Mesenchymal stem cell (in vitro differentiated cells and primary cell): ENCODE measurements at regions not wholly inside any gene's neighbourhood (a gene's known extent, or its start where the extent isn't known, plus 50 kb on each side); places are given as distances from the start of the nearest gene placed in this dataset.
A peak's percentile ranks its signal among the peaks of the same experiment; 100 is the strongest.

Experiments used
- DNase-seq: peaks from one replicate; pipeline ENCODE4 v3.0.0-alpha.2; 2013
- H2AFZ ChIP-seq: one replicate; pipeline ENCODE4 v1.6.1; 2013; ENCODE audit warnings: low read depth, mild to moderate bottlenecking, control low read depth, inconsistent platforms, low read length, moderate library complexity
- H2AK5ac ChIP-seq: 2 replicates; pipeline ENCODE4 v1.6.1; 2013; ENCODE audit warnings: low read length, moderate library complexity, mild to moderate bottlenecking, inconsistent platforms; ENCODE audit not compliant: severe bottlenecking
- H2BK120ac ChIP-seq: one replicate; pipeline ENCODE4 v1.6.1; 2013; ENCODE audit warnings: low read depth, mild to moderate bottlenecking, inconsistent platforms, low read length, moderate library complexity
- H2BK12ac ChIP-seq, 2 experiments: one replicate each; pipeline ENCODE4 v1.6.1; 2013; ENCODE audit warnings: inconsistent platforms in 2 of 2, low read length in 2 of 2, mild to moderate bottlenecking in 2 of 2, moderate library complexity in 2 of 2, control low read depth in 1 of 2
- H2BK15ac ChIP-seq: one replicate; pipeline ENCODE4 v1.6.1; 2013; ENCODE audit warnings: mild to moderate bottlenecking, low read depth, inconsistent platforms; ENCODE audit not compliant: poor library complexity, severe bottlenecking
- H2BK5ac ChIP-seq: 2 replicates; pipeline ENCODE4 v1.6.1; 2013; ENCODE audit warnings: low read depth, mild to moderate bottlenecking, low read length, control low read depth, inconsistent platforms; ENCODE audit not compliant: poor library complexity, severe bottlenecking
- H3K14ac ChIP-seq, 2 experiments: one replicate each; pipeline ENCODE4 v1.6.1; 2013; ENCODE audit warnings: inconsistent platforms in 2 of 2, low read length in 2 of 2, control low read depth in 1 of 2, mild to moderate bottlenecking in 1 of 2, moderate library complexity in 1 of 2
- H3K18ac ChIP-seq, 2 experiments: one replicate each; pipeline ENCODE4 v1.6.1; 2013; ENCODE audit warnings: inconsistent platforms in 2 of 2, low read length in 2 of 2, control low read depth in 1 of 2, low read depth in 1 of 2, mild to moderate bottlenecking in 1 of 2
- H3K23ac ChIP-seq, 2 experiments: one replicate each; pipeline ENCODE4 v1.6.1; 2013; ENCODE audit warnings: inconsistent platforms in 2 of 2, low read length in 2 of 2, mild to moderate bottlenecking in 2 of 2, moderate library complexity in 2 of 2, control low read depth in 1 of 2
- H3K27ac ChIP-seq: 2 replicates; pipeline ENCODE4 v1.5.1; 2013; ENCODE audit warnings: mild to moderate bottlenecking, moderate library complexity, low read length, control low read depth, inconsistent platforms; ENCODE audit not compliant: poor library complexity, severe bottlenecking
- H3K27me3 ChIP-seq, 2 experiments: 2 replicates each; pipeline versions ENCODE4 v1.6.1 to v1.7.0; 2013; ENCODE audit warnings: low read length in 2 of 2, mild to moderate bottlenecking in 2 of 2, moderate library complexity in 2 of 2, control low read depth in 1 of 2, inconsistent platforms in 1 of 2; ENCODE audit not compliant: control insufficient read depth in 1 of 2, insufficient read depth in 1 of 2
- H3K36me3 ChIP-seq, 2 experiments: 2 replicates each; pipeline versions ENCODE4 v1.6.1 to v1.7.0; 2013; ENCODE audit warnings: low read length in 2 of 2, control low read depth in 1 of 2, inconsistent platforms in 1 of 2, low read depth in 1 of 2, mild to moderate bottlenecking in 1 of 2; ENCODE audit not compliant: insufficient read depth in 2 of 2, control insufficient read depth in 1 of 2
- H3K4ac ChIP-seq, 2 experiments: one replicate each; pipeline ENCODE4 v1.6.1; 2013; ENCODE audit warnings: inconsistent platforms in 2 of 2, low read length in 2 of 2, mild to moderate bottlenecking in 2 of 2, moderate library complexity in 2 of 2, control low read depth in 1 of 2, low read depth in 1 of 2
- H3K4me1 ChIP-seq: 2 replicates; pipeline ENCODE4 v1.6.1; 2013; ENCODE audit warnings: low read depth, low read length, control low read depth; ENCODE audit not compliant: control insufficient read depth, insufficient read depth
- H3K4me2 ChIP-seq: 2 replicates; pipeline ENCODE4 v1.6.1; 2013; ENCODE audit warnings: low read length, mild to moderate bottlenecking, inconsistent platforms; ENCODE audit not compliant: poor library complexity, severe bottlenecking
- H3K4me3 ChIP-seq, 2 experiments: 2 replicates each; pipeline versions ENCODE4 v1.5.1 to v1.7.0; 2013; ENCODE audit warnings: low read length in 2 of 2, mild to moderate bottlenecking in 2 of 2, control low read depth in 1 of 2, low read depth in 1 of 2; ENCODE audit not compliant: insufficient read depth in 1 of 2
- H3K79me1 ChIP-seq: replicated peaks from 2 replicates; pipeline ENCODE4 v1.6.1; 2013; ENCODE audit warnings: mild to moderate bottlenecking, control low read depth, low read length, inconsistent platforms; ENCODE audit not compliant: poor library complexity, severe bottlenecking
- H3K9ac ChIP-seq: 2 replicates; pipeline ENCODE4 v1.7.0; 2013; ENCODE audit warnings: mild to moderate bottlenecking, low read length, moderate library complexity
- H3K9me3 ChIP-seq: 2 replicates; pipeline ENCODE4 v1.7.0; 2013; ENCODE audit warnings: mild to moderate bottlenecking, low read length; ENCODE audit not compliant: control insufficient read depth
- H4K8ac ChIP-seq: one replicate; pipeline ENCODE4 v1.6.1; 2013; ENCODE audit warnings: inconsistent platforms, mild to moderate bottlenecking, low read length, moderate library complexity
- H4K91ac ChIP-seq: one replicate; pipeline ENCODE4 v1.6.1; 2013; ENCODE audit warnings: mild to moderate bottlenecking, low read length, inconsistent platforms
- WGBS: methylation state at CpG from one replicate; pipeline ENCODE4 v1.1.7; 2013; ENCODE audit warnings: mixed read lengths; 5-methylcytosine and 5-hydroxymethylcytosine counted together

DNA sequence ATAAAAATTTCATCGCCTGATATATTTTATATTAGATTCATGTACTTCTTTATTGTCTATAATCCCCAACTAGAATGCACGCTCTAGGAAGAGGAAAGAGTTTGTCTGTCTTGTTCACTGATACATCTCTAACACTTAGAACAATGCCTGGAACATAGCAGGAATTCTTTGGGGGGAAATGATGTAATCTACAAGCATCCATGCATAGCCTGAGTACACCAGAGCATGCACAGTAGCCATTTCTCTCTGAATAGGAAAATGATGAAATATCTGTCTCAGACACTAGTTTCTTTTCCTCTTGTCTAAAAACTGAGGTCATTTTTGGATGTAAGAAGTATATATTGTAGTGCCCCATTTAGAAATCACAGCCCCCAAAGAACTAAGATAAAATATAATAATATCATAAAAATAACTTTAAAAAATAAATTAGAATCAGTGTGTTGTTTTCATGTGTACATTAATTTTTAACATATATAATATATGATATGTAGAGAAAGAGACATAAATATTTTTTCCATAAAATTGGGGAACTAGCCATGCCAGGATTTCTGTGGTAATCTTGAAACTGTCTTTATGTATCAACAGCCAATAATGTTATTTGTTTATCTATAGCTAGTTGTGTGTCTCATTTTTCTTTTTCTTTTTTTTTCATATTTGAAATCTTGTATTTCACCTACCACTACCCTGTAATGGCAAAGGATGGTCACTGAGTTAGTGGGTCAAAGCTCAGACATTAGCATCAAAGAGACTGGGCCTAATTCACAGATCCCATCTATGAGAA, 155.6 kb upstream of the TMCC3 start:
- no peaks in the 10 kb centered on the region for H3K79me1 ChIP-seq

DNA sequence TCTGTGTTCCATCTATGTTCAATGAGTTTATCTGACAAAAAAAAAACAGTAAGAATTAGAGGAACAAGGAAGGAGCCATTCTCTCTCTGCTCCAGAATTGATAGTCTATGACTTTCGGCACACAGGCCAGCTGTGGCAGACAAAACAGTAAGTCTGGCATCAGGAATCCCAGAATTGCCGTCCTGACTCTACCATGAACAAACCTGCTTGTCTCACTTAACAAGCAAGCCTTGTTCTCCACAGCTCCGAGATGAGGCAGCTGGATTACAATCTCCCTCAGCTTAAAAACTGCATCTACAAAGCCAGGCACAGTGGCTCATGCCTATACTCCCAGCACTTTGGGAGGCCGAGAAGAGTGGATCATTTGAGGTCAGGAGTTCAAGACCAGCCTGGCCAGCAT, 153.6 kb upstream of the TMCC3 start:
- Histone ChIP-seq H2BK5ac (no peak overlapping the region), H3K14ac (no peak overlapping the region), H3K9me3 (peaks cover 9% of the 10 kb centered on the region), H3K4me2 (no peak overlapping the region), H3K4me3 (no peak overlapping the region), H3K4ac (no peak overlapping the region), H2BK15ac (no peak overlapping the region), H4K91ac (no peak overlapping the region), H2AK5ac (no peak overlapping the region), H3K18ac (no peak overlapping the region), H2BK120ac (no peak overlapping the region), H3K36me3 (no peaks in the 10 kb centered on the region), H3K9ac (no peak overlapping the region), H3K27ac (no peak overlapping the region), H2AFZ (no peak overlapping the region), H3K27me3 (peaks cover 0 to 13% of the 10 kb centered on the region in 2 experiments), H3K79me1 (no peaks in the 10 kb centered on the region), H3K4me1 (peaks cover 2% of the 10 kb centered on the region), H3K23ac (no peak overlapping the region), H4K8ac (no peak overlapping the region), H2BK12ac (no peak overlapping the region)
- no peak for DNase-seq
- 70% methylated on average over 4 of the region's 4 CpGs for WGBS

More for the DNA sequence above, 155.6 kb upstream of the TMCC3 start:
- peak; percentile 68 for DNase-seq
- no peak overlapping the region for H3K4me3 ChIP-seq
- H3K4me2 ChIP-seq: no peak overlapping the region
- no peak overlapping the region for H3K23ac ChIP-seq
- H2AFZ ChIP-seq: no peak overlapping the region
- no peak overlapping the region for H3K9ac ChIP-seq
- H4K91ac ChIP-seq: no peak overlapping the region
- no peak overlapping the region for H2BK15ac ChIP-seq
- peaks cover 23% of the 10 kb centered on the region for H3K9me3 ChIP-seq
- no peak overlapping the region for H3K18ac ChIP-seq
- no peak overlapping the region for H2BK120ac ChIP-seq
- H3K27me3 ChIP-seq: peaks cover 0 to 6% of the 10 kb centered on the region in 2 experiments
- H3K14ac ChIP-seq: no peak overlapping the region
- H3K4ac ChIP-seq: no peak overlapping the region
- no peaks in the 10 kb centered on the region for H3K36me3 ChIP-seq
- peak overlapping the region; percentile 72 for H3K27ac ChIP-seq
- H2AK5ac ChIP-seq: peak overlapping the region; percentile 21
- H2BK12ac ChIP-seq: no peak overlapping the region
- 57% methylated on average over 1 of the region's 2 CpGs for WGBS
- peaks cover 2% of the 10 kb centered on the region for H3K4me1 ChIP-seq
- H4K8ac ChIP-seq: no peak overlapping the region
- H2BK5ac ChIP-seq: no peak overlapping the region

DNA sequence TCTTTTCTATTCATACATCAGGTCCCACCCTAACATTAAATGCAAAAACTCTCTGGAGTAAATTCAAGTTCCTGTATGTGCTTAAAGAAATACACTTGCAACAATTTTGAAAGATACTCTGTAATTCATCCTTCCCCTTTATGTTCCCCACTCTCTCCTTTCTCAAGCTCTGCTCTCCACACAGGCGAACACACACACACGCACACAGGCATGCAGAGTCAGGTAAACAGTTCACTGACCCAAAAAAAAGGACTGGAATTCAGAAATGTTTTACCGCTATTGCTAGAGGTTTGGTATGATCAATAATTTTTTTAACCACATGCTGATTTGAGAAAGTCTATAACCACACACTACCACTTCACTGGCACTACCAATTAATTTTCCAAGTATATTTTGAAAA, 152.4 kb upstream of the TMCC3 start:
- H2AK5ac ChIP-seq: no peak overlapping the region
- H3K4me1 ChIP-seq: peaks cover 2% of the 10 kb centered on the region
- no peak overlapping the region for H2BK120ac ChIP-seq
- no peak overlapping the region for H2BK12ac ChIP-seq
- H3K9ac ChIP-seq: no peak overlapping the region
- H3K18ac ChIP-seq: no peak overlapping the region
- H2BK5ac ChIP-seq: no peak overlapping the region
- DNase-seq: no peak
- no peak overlapping the region for H2AFZ ChIP-seq
- peaks cover under 1% of the 10 kb centered on the region for H3K9me3 ChIP-seq
- no peak overlapping the region for H4K8ac ChIP-seq
- H3K27me3 ChIP-seq: peaks cover 0 to 16% of the 10 kb centered on the region in 2 experiments
- H3K79me1 ChIP-seq: no peaks in the 10 kb centered on the region
- 100% methylated on average over 2 of the region's 3 CpGs for WGBS
- no peak overlapping the region for H3K4me3 ChIP-seq
- H3K27ac ChIP-seq: no peak overlapping the region
- H3K4me2 ChIP-seq: no peak overlapping the region
- no peak overlapping the region for H3K14ac ChIP-seq
- H3K4ac ChIP-seq: no peak overlapping the region
- no peak overlapping the region for H3K23ac ChIP-seq
- H3K36me3 ChIP-seq: no peaks in the 10 kb centered on the region
- no peak overlapping the region for H2BK15ac ChIP-seq
- no peak overlapping the region for H4K91ac ChIP-seq

DNA sequence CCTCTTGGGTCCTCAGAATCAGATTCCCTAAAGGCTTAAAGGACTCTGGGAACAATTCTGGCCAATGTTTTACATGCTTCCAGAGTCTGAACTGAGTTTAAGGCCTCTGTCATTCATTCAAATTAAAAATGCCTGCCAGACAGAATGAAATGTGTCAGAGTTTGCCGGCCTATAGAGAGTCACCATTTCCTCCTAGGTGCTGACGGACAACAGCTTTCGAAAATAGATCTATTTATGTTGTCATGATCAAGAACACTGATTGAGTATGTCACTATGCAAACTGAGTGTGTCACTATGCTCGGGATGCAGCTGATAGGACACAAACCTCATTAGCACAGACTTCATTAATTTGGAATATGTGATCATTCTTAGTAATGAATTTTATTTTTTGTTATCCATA, 151.4 kb upstream of the TMCC3 start:
- no peak overlapping the region for H3K23ac ChIP-seq
- 98% methylated on average over 4 of the region's 4 CpGs for WGBS
- H3K18ac ChIP-seq: no peak overlapping the region
- H3K27me3 ChIP-seq: peaks cover 0 to 16% of the 10 kb centered on the region in 2 experiments
- DNase-seq: no peak
- H2BK15ac ChIP-seq: no peak overlapping the region
- H3K4me3 ChIP-seq: no peak overlapping the region
- no peak overlapping the region for H2AFZ ChIP-seq
- H2BK12ac ChIP-seq: no peak overlapping the region
- no peak overlapping the region for H3K4me2 ChIP-seq
- H2BK120ac ChIP-seq: no peak overlapping the region
- H2AK5ac ChIP-seq: no peak overlapping the region
- peaks cover 2% of the 10 kb centered on the region for H3K4me1 ChIP-seq
- H3K14ac ChIP-seq: no peak overlapping the region
- H3K36me3 ChIP-seq: no peaks in the 10 kb centered on the region
- H3K27ac ChIP-seq: no peak overlapping the region
- H3K4ac ChIP-seq: no peak overlapping the region
- no peak overlapping the region for H4K8ac ChIP-seq
- H2BK5ac ChIP-seq: no peak overlapping the region
- no peaks in the 10 kb centered on the region for H3K9me3 ChIP-seq
- no peak overlapping the region for H3K9ac ChIP-seq
- no peaks in the 10 kb centered on the region for H3K79me1 ChIP-seq
- H4K91ac ChIP-seq: no peak overlapping the region
